Breast epithelium (tissue), 4 donors: ENCODE measurements at regions not wholly inside any gene's neighbourhood (a gene's known extent, or its start where the extent isn't known, plus 50 kb on each side); places are given as distances from the start of the nearest gene placed in this dataset.
A peak's percentile ranks its signal among the peaks of the same experiment; 100 is the strongest.
"Not testable (repeated sequence)": the region's sequence is repeated elsewhere in the genome, so short reads cannot be mapped to it uniquely, and the experiment has no call there.

Source experiments
- DNase-seq, 2 donors: peaks; one replicate each; pipeline ENCODE4 v3.0.0-alpha.2; 2019; ENCODE audit warnings: low spot score in 2 of 2
- H3K27ac ChIP-seq, 2 donors: fragments of 200-600 bp; sonication (generic) in 1 of 2; one replicate each; pipeline ENCODE4 v1.5.1; 2016 to 2019; ENCODE audit warnings: mild to moderate bottlenecking in 1 of 2
- H3K27me3 ChIP-seq, 2 donors: fragments of 200-600 bp; sonication (generic) in 1 of 2; one replicate each; pipeline versions ENCODE4 v1.5.1 to v1.6.0; 2017 to 2019; ENCODE audit warnings: control low read depth in 1 of 2, mild to moderate bottlenecking in 1 of 2
- H3K36me3 ChIP-seq: fragments of 200-600 bp; one replicate; pipeline ENCODE4 v1.5.1; 2019
- H3K4me1 ChIP-seq, 2 donors: fragments of 200-600 bp; sonication (generic); one replicate each; pipeline ENCODE4 v1.5.1; 2016 to 2019; ENCODE audit warnings: control low read depth in 1 of 2
- H3K4me3 ChIP-seq, 3 donors: fragments of 200-600 bp; sonication (generic); 1 replicate in 2 of 3; 2 replicates in 1 of 3; pipeline ENCODE4 v1.5.1; 2016 to 2019; ENCODE audit warnings: mild to moderate bottlenecking in 3 of 3, moderate library complexity in 2 of 3
- H3K9me3 ChIP-seq, 2 donors: fragments of 200-600 bp; sonication (generic) in 1 of 2; one replicate each; pipeline ENCODE4 v1.5.1; 2016 to 2019; ENCODE audit warnings: control low read depth in 1 of 2
- intact Hi-C: fragments of 100-400 bp; cut with DNase I; formaldehyde crosslinking; loops from one replicate; pipeline ENCODE4 v1.15.1; 2023; ENCODE audit warnings: low total_unique reads

- H3K4me1 ChIP-seq, H3K27me3 ChIP-seq, H3K9me3 ChIP-seq, H3K4me3 ChIP-seq, intact Hi-C loops, DNase-seq, H3K27ac ChIP-seq, H3K36me3 ChIP-seq: not testable (repeated sequence)
These were observed 905.9 kb downstream of the SPATA31A6 start for GRCh38 chr9:43089337-43089736.

- DNase-seq, H3K27ac ChIP-seq, H3K9me3 ChIP-seq, intact Hi-C loops, H3K4me3 ChIP-seq, H3K27me3 ChIP-seq, H3K4me1 ChIP-seq, H3K36me3 ChIP-seq: not testable (repeated sequence)
These were observed 926.9 kb downstream of the SPATA31A6 start for GRCh38 chr9:43110376-43110775.

- intact Hi-C loops, DNase-seq: not testable (repeated sequence)
These were observed 929.4 kb downstream of the SPATA31A6 start for GRCh38 chr9:43112846-43113245.

GRCh38 chr9:43115813-43116229 is 932.4 kb downstream of the SPATA31A6 start:
- DNase-seq, H3K4me3 ChIP-seq, H3K36me3 ChIP-seq, H3K9me3 ChIP-seq, intact Hi-C loops, H3K27ac ChIP-seq, H3K27me3 ChIP-seq, H3K4me1 ChIP-seq: not testable (repeated sequence)

More at GRCh38 chr9:43112846-43113245, 929.4 kb downstream of the SPATA31A6 start:
- H3K27ac ChIP-seq, H3K36me3 ChIP-seq, H3K4me1 ChIP-seq, H3K9me3 ChIP-seq, H3K4me3 ChIP-seq, H3K27me3 ChIP-seq: not testable (repeated sequence)

- H3K27me3 ChIP-seq, intact Hi-C loops, H3K9me3 ChIP-seq, H3K4me1 ChIP-seq, DNase-seq, H3K4me3 ChIP-seq, H3K36me3 ChIP-seq, H3K27ac ChIP-seq: not testable (repeated sequence)
These were observed 934.8 kb downstream of the SPATA31A6 start for GRCh38 chr9:43118088-43118865.

- H3K9me3 ChIP-seq, DNase-seq, H3K27me3 ChIP-seq, H3K4me3 ChIP-seq, H3K4me1 ChIP-seq, H3K36me3 ChIP-seq, intact Hi-C loops, H3K27ac ChIP-seq: not testable (repeated sequence)
These were observed 936.1 kb downstream of the SPATA31A6 start for GRCh38 chr9:43119565-43119964.

GRCh38 chr9:43119978-43120377 is 936.5 kb downstream of the SPATA31A6 start:
- intact Hi-C loops, H3K4me3 ChIP-seq, H3K9me3 ChIP-seq, DNase-seq, H3K27me3 ChIP-seq, H3K4me1 ChIP-seq, H3K27ac ChIP-seq, H3K36me3 ChIP-seq: not testable (repeated sequence)

- H3K36me3 ChIP-seq, DNase-seq, H3K4me1 ChIP-seq, H3K27me3 ChIP-seq, H3K9me3 ChIP-seq, H3K27ac ChIP-seq, intact Hi-C loops, H3K4me3 ChIP-seq: not testable (repeated sequence)
These were observed 942.4 kb downstream of the SPATA31A6 start for GRCh38 chr9:43125894-43126293.

- H3K27me3 ChIP-seq, intact Hi-C loops, H3K36me3 ChIP-seq, H3K4me3 ChIP-seq, DNase-seq, H3K9me3 ChIP-seq, H3K4me1 ChIP-seq: not testable (repeated sequence)
- H3K27ac ChIP-seq, result peak overlapping the region in 1 of 2 donors; percentile 19
These were observed 943.7 kb downstream of the SPATA31A6 start for GRCh38 chr9:43127026-43127775.

GRCh38 chr9:43127949-43128348 is 944.5 kb downstream of the SPATA31A6 start:
- intact Hi-C loops, H3K9me3 ChIP-seq: not testable (repeated sequence)

GRCh38 chr9:43130744-43131171 is 947.3 kb downstream of the SPATA31A6 start:
- intact Hi-C loops, DNase-seq, H3K4me1 ChIP-seq, H3K9me3 ChIP-seq, H3K27ac ChIP-seq, H3K27me3 ChIP-seq, H3K36me3 ChIP-seq, H3K4me3 ChIP-seq: not testable (repeated sequence)

More at GRCh38 chr9:43127949-43128348, 944.5 kb downstream of the SPATA31A6 start:
- not testable (repeated sequence) for H3K4me1 ChIP-seq, H3K27ac ChIP-seq, H3K36me3 ChIP-seq, H3K4me3 ChIP-seq, DNase-seq, H3K27me3 ChIP-seq

- H3K4me3 ChIP-seq, DNase-seq, H3K4me1 ChIP-seq, H3K27ac ChIP-seq, H3K9me3 ChIP-seq, H3K27me3 ChIP-seq, intact Hi-C loops, H3K36me3 ChIP-seq: not testable (repeated sequence)
These were observed 952.0 kb downstream of the SPATA31A6 start for GRCh38 chr9:43135440-43135839.

- intact Hi-C loops, H3K4me1 ChIP-seq, H3K9me3 ChIP-seq, H3K27me3 ChIP-seq, H3K27ac ChIP-seq, H3K4me3 ChIP-seq, DNase-seq, H3K36me3 ChIP-seq: not testable (repeated sequence)
These were observed 955.5 kb downstream of the SPATA31A6 start for GRCh38 chr9:43138909-43139308.
